ENCODE measurements at regions not wholly inside any gene's neighbourhood (a gene's known extent, or its start where the extent isn't known, plus 50 kb on each side); places are given as distances from the start of the nearest gene placed in this dataset.
"Not testable (repeated sequence)": the region's sequence is repeated elsewhere in the genome, so short reads cannot be mapped to it uniquely, and the experiment has no call there.

DNA sequence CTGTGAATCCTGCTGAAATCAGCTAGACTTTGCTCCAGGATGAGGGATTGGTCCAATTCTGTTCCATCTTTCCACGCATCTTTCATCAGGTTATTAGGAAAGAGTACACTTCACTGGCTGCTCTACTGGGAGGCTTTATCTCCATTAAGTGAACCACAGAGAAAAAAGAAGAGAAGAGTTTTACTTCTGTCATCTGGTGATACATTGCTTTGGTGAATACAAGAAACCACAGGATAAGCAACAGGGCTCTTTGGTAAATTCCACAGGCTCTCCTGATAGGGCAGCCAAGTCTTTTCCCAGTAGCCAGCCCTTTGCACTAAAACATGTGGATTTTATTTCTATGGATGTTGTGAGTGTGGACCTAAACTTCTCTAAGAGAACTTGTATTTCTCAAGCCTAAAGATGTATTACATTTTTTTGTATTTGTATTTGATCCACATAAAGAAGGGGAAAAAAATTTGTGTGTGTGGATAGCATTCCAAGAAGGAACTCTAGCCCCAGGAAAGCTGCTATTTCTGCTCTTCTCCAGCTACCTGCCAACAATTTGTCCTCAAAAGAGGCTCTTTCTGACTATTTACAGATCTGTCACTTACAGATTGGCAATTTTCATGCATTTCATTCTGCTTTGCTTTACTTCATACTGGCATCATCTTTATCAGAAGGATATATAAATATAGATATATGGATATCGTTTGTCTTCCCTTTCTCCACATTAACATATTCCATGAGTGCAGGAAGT, 1117.6 kb upstream of the TMEM132C start:
- DNase-seq (ENCODE audit: low read depth in 4 of 6, low spot score in 6 of 6), result peak in 2 of 6 donors; percentile 24 to 32
- peaks cover 2% of the 10 kb centered on the region for H3K9me3 ChIP-seq (ENCODE audit: control insufficient read depth, insufficient read depth, low read length)
- no CpG with 5 or more reads among the region's 2 CpGs for WGBS (ENCODE audit: insufficient coverage)

DNA sequence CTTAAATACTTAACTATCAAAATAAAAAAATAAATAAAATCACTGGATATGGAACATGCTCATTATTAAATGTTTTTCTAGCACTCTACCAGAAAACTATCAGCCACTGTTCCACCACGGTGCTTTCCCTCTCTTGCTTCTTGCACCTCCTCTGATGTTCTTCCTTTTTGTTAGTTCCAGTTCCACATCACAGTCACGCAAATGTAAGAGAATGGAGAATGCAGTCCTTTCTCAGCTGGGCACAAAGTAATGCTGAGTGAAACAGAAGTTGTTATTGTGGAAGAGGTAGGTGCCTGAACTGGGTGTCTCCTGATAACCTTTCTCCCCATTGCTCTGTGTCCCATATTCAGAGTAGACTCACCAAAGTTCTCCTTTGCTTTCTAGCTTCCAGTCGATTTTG, 1116.9 kb upstream of the TMEM132C start:
- Histone ChIP-seq H3K36me3 (ENCODE audit: control insufficient read depth, insufficient read depth, low read length) (no peaks in the 10 kb centered on the region), H3K27ac (ENCODE audit: low read depth, low read length) (no peak overlapping the region), H3K4me3 (ENCODE audit: low read depth, low read length) (no peak overlapping the region), H3K4me1 (ENCODE audit: control insufficient read depth, insufficient read depth, low read length) (peaks cover 8% of the 10 kb centered on the region), H3K9me3 (ENCODE audit: control insufficient read depth, insufficient read depth, low read length) (no peaks in the 10 kb centered on the region), H3K27me3 (ENCODE audit: control insufficient read depth, insufficient read depth, low read length) (no peaks in the 10 kb centered on the region)
- no CpG with 5 or more reads among the region's 3 CpGs for WGBS (ENCODE audit: insufficient coverage)
- no peak for DNase-seq (ENCODE audit: low read depth in 4 of 6, low spot score in 6 of 6)

More for the DNA sequence above, 1117.6 kb upstream of the TMEM132C start:
- Histone ChIP-seq H3K27me3 (ENCODE audit: control insufficient read depth, insufficient read depth, low read length) (no peaks in the 10 kb centered on the region), H3K36me3 (ENCODE audit: control insufficient read depth, insufficient read depth, low read length) (no peaks in the 10 kb centered on the region), H3K4me3 (ENCODE audit: low read depth, low read length) (no peak overlapping the region), H3K4me1 (ENCODE audit: control insufficient read depth, insufficient read depth, low read length) (peaks cover 8% of the 10 kb centered on the region), H3K27ac (ENCODE audit: low read depth, low read length) (no peak overlapping the region)

GRCh38 chr12:127150479-127150878, 1116.5 kb upstream of the TMEM132C start:
- no peak for DNase-seq (ENCODE audit: low read depth in 4 of 6, low spot score in 6 of 6)
- no peaks in the 10 kb centered on the region for H3K36me3 ChIP-seq (ENCODE audit: control insufficient read depth, insufficient read depth, low read length)
- H3K27me3 ChIP-seq (ENCODE audit: control insufficient read depth, insufficient read depth, low read length), result no peaks in the 10 kb centered on the region
- H3K9me3 ChIP-seq (ENCODE audit: control insufficient read depth, insufficient read depth, low read length), result no peaks in the 10 kb centered on the region
- no peak overlapping the region for H3K4me3 ChIP-seq (ENCODE audit: low read depth, low read length)
- H3K27ac ChIP-seq (ENCODE audit: low read depth, low read length), result no peak overlapping the region
- peaks cover 8% of the 10 kb centered on the region for H3K4me1 ChIP-seq (ENCODE audit: control insufficient read depth, insufficient read depth, low read length)
- WGBS (ENCODE audit: insufficient coverage), result no CpG with 5 or more reads among the region's 4 CpGs

GRCh38 chr12:127150956-127151355, 1116.0 kb upstream of the TMEM132C start:
- H3K9me3 ChIP-seq (ENCODE audit: control insufficient read depth, insufficient read depth, low read length), result no peaks in the 10 kb centered on the region
- no peak overlapping the region for H3K4me3 ChIP-seq (ENCODE audit: low read depth, low read length)
- no peak overlapping the region for H3K27ac ChIP-seq (ENCODE audit: low read depth, low read length)
- WGBS (ENCODE audit: insufficient coverage), result 98% methylated on average over 3 of the region's 4 CpGs
- H3K27me3 ChIP-seq (ENCODE audit: control insufficient read depth, insufficient read depth, low read length), result no peaks in the 10 kb centered on the region
- peaks cover 8% of the 10 kb centered on the region for H3K4me1 ChIP-seq (ENCODE audit: control insufficient read depth, insufficient read depth, low read length)
- DNase-seq (ENCODE audit: low read depth in 4 of 6, low spot score in 6 of 6), result no peak
- no peaks in the 10 kb centered on the region for H3K36me3 ChIP-seq (ENCODE audit: control insufficient read depth, insufficient read depth, low read length)

- Histone ChIP-seq H3K4me3 (ENCODE audit: low read depth, low read length) (no peak overlapping the region), H3K27ac (ENCODE audit: low read depth, low read length) (no peak overlapping the region), H3K9me3 (ENCODE audit: control insufficient read depth, insufficient read depth, low read length) (no peaks in the 10 kb centered on the region), H3K27me3 (ENCODE audit: control insufficient read depth, insufficient read depth, low read length) (no peaks in the 10 kb centered on the region), H3K4me1 (ENCODE audit: control insufficient read depth, insufficient read depth, low read length) (no peaks in the 10 kb centered on the region), H3K36me3 (ENCODE audit: control insufficient read depth, insufficient read depth, low read length) (no peaks in the 10 kb centered on the region)
- WGBS (ENCODE audit: insufficient coverage), result 98% methylated on average over 12 of the region's 15 CpGs
- DNase-seq (ENCODE audit: low read depth in 4 of 6, low spot score in 6 of 6), result no peak
These were observed 1113.0 kb upstream of the TMEM132C start for GRCh38 chr12:127153996-127154395.

GRCh38 chr12:127154830-127155229, 1112.1 kb upstream of the TMEM132C start:
- WGBS (ENCODE audit: insufficient coverage), result 95% methylated on average over 1 of the region's 1 CpG
- not testable (repeated sequence) for H3K27me3 ChIP-seq (ENCODE audit: control insufficient read depth, insufficient read depth, low read length); H3K9me3 ChIP-seq (ENCODE audit: control insufficient read depth, insufficient read depth, low read length); H3K27ac ChIP-seq (ENCODE audit: low read depth, low read length); H3K36me3 ChIP-seq (ENCODE audit: control insufficient read depth, insufficient read depth, low read length); H3K4me1 ChIP-seq (ENCODE audit: control insufficient read depth, insufficient read depth, low read length); DNase-seq (ENCODE audit: low read depth in 4 of 6, low spot score in 6 of 6); H3K4me3 ChIP-seq (ENCODE audit: low read depth, low read length)

- H3K27ac ChIP-seq (ENCODE audit: low read depth, low read length); H3K4me3 ChIP-seq (ENCODE audit: low read depth, low read length); DNase-seq (ENCODE audit: low read depth in 4 of 6, low spot score in 6 of 6); H3K36me3 ChIP-seq (ENCODE audit: control insufficient read depth, insufficient read depth, low read length); H3K27me3 ChIP-seq (ENCODE audit: control insufficient read depth, insufficient read depth, low read length); H3K4me1 ChIP-seq (ENCODE audit: control insufficient read depth, insufficient read depth, low read length); H3K9me3 ChIP-seq (ENCODE audit: control insufficient read depth, insufficient read depth, low read length): not testable (repeated sequence)
- WGBS (ENCODE audit: insufficient coverage), result 89% methylated on average over 5 of the region's 5 CpGs
These were observed 1110.9 kb upstream of the TMEM132C start for GRCh38 chr12:127155935-127156619.

DNA sequence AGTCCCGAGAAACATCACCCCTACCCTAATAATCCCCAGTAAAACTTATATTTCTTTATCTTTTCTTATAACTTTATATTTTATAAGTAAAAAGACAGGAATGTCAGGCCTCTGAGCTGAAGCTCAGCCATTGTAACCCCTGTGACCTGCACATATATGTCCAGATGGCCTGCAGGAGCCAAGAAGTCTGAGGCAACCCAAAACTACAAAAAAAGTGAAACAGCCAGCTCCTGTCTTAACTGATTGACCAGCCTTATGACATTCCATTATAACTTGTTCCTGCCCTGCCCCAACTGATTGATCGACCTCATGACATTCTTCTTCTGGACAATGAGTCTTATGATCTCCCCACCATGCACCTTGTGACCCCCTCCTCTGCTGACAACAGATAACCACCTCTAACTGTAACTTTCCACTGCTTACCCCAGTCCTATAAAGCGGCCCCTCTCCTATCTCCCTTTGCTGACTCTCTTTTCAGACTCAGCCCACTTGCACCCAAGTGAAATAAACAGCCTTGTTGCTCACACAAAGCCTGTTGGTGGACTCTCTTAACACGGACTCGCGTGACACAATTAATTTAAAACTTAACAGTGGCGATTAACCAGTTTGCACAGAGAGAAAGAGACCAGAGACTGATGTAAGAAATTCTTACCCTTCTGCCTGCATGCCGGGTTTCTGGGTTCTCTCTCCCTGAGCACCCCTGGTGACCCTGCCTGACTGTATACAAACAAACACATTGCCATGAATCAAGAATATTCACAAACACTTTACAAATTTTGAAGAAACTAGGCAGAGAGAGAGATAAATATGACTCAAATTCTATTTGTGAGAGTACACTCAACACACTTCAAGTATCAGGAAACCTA, 1109.2 kb upstream of the TMEM132C start:
- H3K4me3 ChIP-seq (ENCODE audit: low read depth, low read length), result not testable (repeated sequence)

DNA sequence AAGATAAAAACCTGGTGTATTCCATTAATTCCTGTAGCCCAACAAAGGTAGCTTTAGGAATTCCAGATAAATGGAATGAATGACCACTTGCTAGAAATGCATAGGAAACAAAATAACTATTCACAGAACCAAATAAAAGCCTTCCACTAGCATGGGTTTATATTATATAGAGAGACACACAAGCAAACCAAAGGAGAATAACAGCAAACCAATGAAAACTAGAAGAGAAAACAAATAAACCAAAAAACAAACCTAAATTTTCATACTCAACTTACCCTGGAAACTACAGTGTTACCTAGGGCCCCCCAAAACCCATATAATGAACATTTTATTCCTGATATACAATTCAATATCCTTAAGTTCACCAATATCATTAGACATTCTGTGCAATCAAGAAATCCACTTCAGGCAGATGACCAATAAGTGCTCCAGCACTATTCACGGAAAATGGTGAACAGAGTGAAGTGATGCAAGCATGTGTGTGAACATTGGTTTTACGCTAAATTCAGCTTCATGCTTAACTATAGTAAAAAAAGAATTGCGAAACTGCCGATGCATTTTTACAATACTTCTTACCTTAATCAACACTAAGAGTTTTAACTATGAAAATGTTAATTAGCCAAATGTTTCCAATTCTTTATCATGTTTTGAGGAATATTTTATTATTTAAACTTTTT, 1108.4 kb upstream of the TMEM132C start:
- H3K9me3 ChIP-seq (ENCODE audit: control insufficient read depth, insufficient read depth, low read length), result no peaks in the 10 kb centered on the region
- no peaks in the 10 kb centered on the region for H3K4me1 ChIP-seq (ENCODE audit: control insufficient read depth, insufficient read depth, low read length)
- H3K27ac ChIP-seq (ENCODE audit: low read depth, low read length), result no peak overlapping the region
- no peak for DNase-seq (ENCODE audit: low read depth in 4 of 6, low spot score in 6 of 6)
- no peaks in the 10 kb centered on the region for H3K27me3 ChIP-seq (ENCODE audit: control insufficient read depth, insufficient read depth, low read length)
- no peaks in the 10 kb centered on the region for H3K36me3 ChIP-seq (ENCODE audit: control insufficient read depth, insufficient read depth, low read length)
- WGBS (ENCODE audit: insufficient coverage), result no CpG with 5 or more reads among the region's 4 CpGs
- no peak overlapping the region for H3K4me3 ChIP-seq (ENCODE audit: low read depth, low read length)

More for the DNA sequence above, 1109.2 kb upstream of the TMEM132C start:
- not testable (repeated sequence) for H3K36me3 ChIP-seq (ENCODE audit: control insufficient read depth, insufficient read depth, low read length); H3K9me3 ChIP-seq (ENCODE audit: control insufficient read depth, insufficient read depth, low read length); H3K4me1 ChIP-seq (ENCODE audit: control insufficient read depth, insufficient read depth, low read length); DNase-seq (ENCODE audit: low read depth in 4 of 6, low spot score in 6 of 6); H3K27me3 ChIP-seq (ENCODE audit: control insufficient read depth, insufficient read depth, low read length); H3K27ac ChIP-seq (ENCODE audit: low read depth, low read length)
- WGBS (ENCODE audit: insufficient coverage), result 64% methylated on average over 3 of the region's 8 CpGs

Data from spinal cord (tissue), 9 donors.